MM.1S (cell line): ENCODE measurements at regions not wholly inside any gene's neighbourhood (a gene's known extent, or its start where the extent isn't known, plus 50 kb on each side); places are given as distances from the start of the nearest gene placed in this dataset.

Experiments used
- CTCF ChIP-seq: fragments of 300-600 bp; sonication (generic); IDR thresholded peaks from 2 replicates; pipeline ENCODE4 v1.5.1; 2016; ENCODE audit warnings: antibody characterized with exemption, low read length, mixed read lengths
- EZH2 ChIP-seq: fragments of 300-600 bp; sonication (generic); optimal IDR thresholded peaks from 2 replicates; pipeline ENCODE3; 2017; ENCODE audit warnings: low read depth, mild to moderate bottlenecking, antibody characterized with exemption, low read length, mixed read lengths

GRCh38 chr2:33764551-33764950 is 165.5 kb upstream of the FAM98A start:
- TF ChIP-seq EZH2 (no peak), CTCF (no peak)
